Lower leg skin (tissue), 4 donors: ENCODE measurements at regions not wholly inside any gene's neighbourhood (a gene's known extent, or its start where the extent isn't known, plus 50 kb on each side); places are given as distances from the start of the nearest gene placed in this dataset.

Experiments
- DNase-seq, 2 donors: peaks; one replicate each; pipeline ENCODE4 v3.0.0-alpha.2; 2019; ENCODE audit warnings: low spot score in 2 of 2
- H3K4me3 ChIP-seq: fragments of 200-600 bp; sonication (generic); 2 replicates; pipeline ENCODE4 v1.5.1; 2017; ENCODE audit warnings: mild to moderate bottlenecking, low read depth; ENCODE audit not compliant: poor library complexity, severe bottlenecking
- CTCF ChIP-seq, 3 donors: fragments of 450-650 bp; IDR thresholded peaks; one replicate each; pipeline ENCODE4 v1.5.1; 2016; ENCODE audit warnings: antibody characterized with exemption in 3 of 3, mild to moderate bottlenecking in 3 of 3, moderate library complexity in 2 of 3
- POLR2A ChIP-seq, 2 donors: fragments of 450-650 bp; IDR thresholded peaks; one replicate each; pipeline ENCODE4 v1.6.1; 2016 to 2017; ENCODE audit warnings: antibody characterized with exemption in 2 of 2, mild to moderate bottlenecking in 1 of 2, moderate library complexity in 1 of 2
- WGBS, 2 donors: methylation state at CpG; one replicate each; pipeline ENCODE4 v1.1.5; 2018; 5-methylcytosine and 5-hydroxymethylcytosine counted together
- intact Hi-C: fragments of 100-400 bp; cut with DNase I; formaldehyde crosslinking; loops from one replicate; pipeline ENCODE4 v1.15.0; 2023; ENCODE audit warnings: low total_unique reads

DNA sequence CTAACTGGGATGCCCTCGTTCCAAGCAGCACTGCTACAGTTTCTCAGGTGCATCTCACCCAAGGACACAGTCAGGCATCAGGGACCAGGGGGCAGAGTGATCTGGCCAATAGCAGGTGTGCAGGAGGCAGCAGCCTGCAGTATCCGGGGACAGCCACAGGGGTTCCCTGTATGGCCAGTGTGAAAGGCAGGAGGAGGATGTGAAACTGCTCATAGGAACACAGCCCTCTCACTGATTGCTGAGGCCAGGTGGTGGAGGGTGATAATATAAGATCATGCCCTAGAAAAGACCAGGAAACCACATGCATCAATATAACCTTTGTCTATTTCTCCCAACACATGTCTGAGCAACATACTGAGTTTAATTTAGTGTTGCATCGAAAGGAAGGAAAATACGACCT, 112.7 kb upstream of the TACR1 start:
- WGBS, 2 donors: 61 to 68% methylated on average over 3 to 4 of the region's 4 CpGs
- DNase-seq: no peak
- H3K4me3 ChIP-seq: no peak overlapping the region
- intact Hi-C loops: no loop called here
- TF ChIP-seq POLR2A (IDR thresholded peaks at IDR 0.05) (no peak), CTCF (IDR thresholded peaks at IDR 0.05) (no peak)

- intact Hi-C loops: no loop called here
- no peak overlapping the region for H3K4me3 ChIP-seq
- DNase-seq: no peak
- WGBS, 2 donors: 66 to 70% methylated on average over 3 of the region's 3 CpGs
- TF ChIP-seq POLR2A (IDR thresholded peaks at IDR 0.05) (no peak), CTCF (IDR thresholded peaks at IDR 0.05) (no peak)
These were observed 112.2 kb upstream of the TACR1 start for GRCh38 chr2:75311521-75311920.

- intact Hi-C loops: no loop called here
- H3K4me3 ChIP-seq: no peak overlapping the region
- TF ChIP-seq POLR2A (IDR thresholded peaks at IDR 0.05): no peak
- TF ChIP-seq CTCF (IDR thresholded peaks at IDR 0.05): no peak
- no peak for DNase-seq
- WGBS, 2 donors: 73 to 76% methylated on average over 4 of the region's 4 CpGs
These were observed 111.6 kb upstream of the TACR1 start for GRCh38 chr2:75310876-75311275.

DNA sequence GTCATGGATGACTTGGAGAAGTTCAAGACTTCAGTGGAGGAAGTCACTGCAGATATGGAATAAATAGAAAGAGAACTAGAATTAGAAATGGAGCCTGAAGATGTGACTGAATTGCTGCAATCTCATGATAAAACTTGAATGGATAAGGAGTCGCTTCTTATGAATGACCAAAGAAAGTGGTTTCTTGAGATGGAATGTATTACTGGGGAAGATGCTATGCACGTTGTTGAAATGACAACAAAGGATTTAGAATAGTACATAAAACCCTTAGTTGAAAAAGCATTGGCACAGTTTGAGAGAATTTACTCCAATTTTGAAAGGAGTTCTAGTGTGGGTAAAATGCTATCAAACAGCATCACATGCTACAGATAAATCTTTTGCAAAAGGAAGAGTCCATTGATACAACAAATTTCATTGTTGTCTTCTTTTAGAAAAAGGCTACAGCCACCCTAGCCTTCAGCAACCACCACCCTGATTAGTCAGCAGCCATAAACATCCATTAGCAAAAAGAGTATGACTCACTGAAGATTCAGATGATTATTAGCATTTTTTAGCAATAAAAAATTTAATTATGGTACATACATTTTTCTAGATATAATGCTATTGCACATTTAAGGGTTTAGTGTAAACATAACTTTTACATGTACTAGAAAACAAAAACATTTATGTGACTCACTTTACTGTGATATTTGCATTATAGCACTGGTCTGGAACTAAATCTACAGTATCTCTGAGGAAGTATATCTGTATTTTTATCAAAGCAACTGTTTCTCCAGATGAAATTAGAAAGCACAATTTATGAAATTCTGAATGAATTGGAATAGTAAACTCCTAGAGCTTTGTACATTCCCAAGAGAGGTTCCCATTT, 110.5 kb upstream of the TACR1 start:
- no peak for TF ChIP-seq CTCF (IDR thresholded peaks at IDR 0.05)
- TF ChIP-seq POLR2A (IDR thresholded peaks at IDR 0.05): no peak
- H3K4me3 ChIP-seq: no peak overlapping the region
- 71 to 78% methylated on average over 2 of the region's 2 CpGs for WGBS, 2 donors
- intact Hi-C loops: no loop called here
- DNase-seq: no peak

DNA sequence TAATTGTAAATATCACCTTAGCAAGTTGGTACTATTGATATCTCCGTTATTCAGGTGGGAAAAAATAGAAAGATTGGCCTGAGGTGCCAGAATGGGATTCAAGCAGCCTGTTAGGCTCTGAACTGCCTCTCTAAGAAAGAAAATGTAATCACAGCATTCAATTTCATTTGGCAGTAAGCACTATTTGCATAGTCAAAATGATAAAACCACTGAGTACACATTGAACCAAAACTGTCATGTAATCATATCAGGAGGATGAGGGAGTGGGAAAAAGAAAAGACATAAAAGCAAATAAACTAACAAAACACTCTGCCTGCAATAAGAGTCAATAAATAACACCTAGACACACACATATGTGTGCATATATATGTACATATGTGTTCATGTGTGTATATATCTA, 103.9 kb upstream of the TACR1 start:
- intact Hi-C loops: no loop called here
- no peak for DNase-seq
- no peak overlapping the region for H3K4me3 ChIP-seq
- no peak for TF ChIP-seq CTCF (IDR thresholded peaks at IDR 0.05)
- no peak for TF ChIP-seq POLR2A (IDR thresholded peaks at IDR 0.05)
- WGBS, 2 donors: 70 to 83% methylated on average over 1 of the region's 1 CpG

DNA sequence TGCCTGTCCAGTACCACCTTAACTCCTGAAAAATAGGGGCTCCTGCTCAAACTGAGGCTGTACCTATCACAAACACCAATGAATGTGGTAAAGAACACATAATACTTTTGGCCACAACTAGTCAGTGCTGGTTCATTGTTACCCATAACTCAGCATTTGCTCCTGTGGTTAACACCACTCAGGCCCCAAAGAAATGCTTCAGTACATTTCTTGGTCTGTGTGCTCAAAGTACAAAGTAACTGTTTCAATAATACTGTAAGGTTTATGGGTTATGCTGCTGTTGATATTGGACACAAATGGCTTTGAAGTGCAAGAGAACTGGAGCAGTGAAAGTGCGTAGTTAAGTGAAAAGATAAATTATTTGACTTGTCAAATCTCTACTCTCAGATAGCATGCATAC, 95.0 kb upstream of the TACR1 start:
- intact Hi-C loops: no loop called here
- no peak for DNase-seq
- TF ChIP-seq CTCF (IDR thresholded peaks at IDR 0.05) (no peak), POLR2A (IDR thresholded peaks at IDR 0.05) (no peak)
- 78 to 84% methylated on average over 1 of the region's 1 CpG for WGBS, 2 donors
- no peak overlapping the region for H3K4me3 ChIP-seq
